ENCODE measurements at regions not wholly inside any gene's neighbourhood (a gene's known extent, or its start where the extent isn't known, plus 50 kb on each side); places are given as distances from the start of the nearest gene placed in this dataset.

DNA sequence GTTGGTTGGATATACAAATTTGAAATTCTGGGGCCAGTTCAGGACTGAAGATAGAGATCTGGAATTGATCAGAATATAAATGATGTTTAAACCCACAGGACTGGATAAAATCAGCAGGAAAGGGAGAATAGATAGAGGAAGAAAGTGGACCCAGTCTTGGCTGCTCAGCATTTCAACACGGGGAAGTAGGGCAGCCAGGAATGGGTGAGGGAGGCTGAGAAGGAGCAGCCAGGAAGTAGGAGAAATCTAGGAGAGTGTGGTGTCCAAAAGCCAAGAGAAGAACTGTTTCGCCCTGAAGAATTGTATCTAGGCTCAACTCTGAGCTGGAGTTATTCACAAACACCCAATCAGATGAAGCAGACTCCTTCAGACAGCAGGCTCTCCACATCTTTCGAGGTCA is 197.9 kb downstream of the CDCA7 start (continued):
- TF ChIP-seq, protein P1, sequence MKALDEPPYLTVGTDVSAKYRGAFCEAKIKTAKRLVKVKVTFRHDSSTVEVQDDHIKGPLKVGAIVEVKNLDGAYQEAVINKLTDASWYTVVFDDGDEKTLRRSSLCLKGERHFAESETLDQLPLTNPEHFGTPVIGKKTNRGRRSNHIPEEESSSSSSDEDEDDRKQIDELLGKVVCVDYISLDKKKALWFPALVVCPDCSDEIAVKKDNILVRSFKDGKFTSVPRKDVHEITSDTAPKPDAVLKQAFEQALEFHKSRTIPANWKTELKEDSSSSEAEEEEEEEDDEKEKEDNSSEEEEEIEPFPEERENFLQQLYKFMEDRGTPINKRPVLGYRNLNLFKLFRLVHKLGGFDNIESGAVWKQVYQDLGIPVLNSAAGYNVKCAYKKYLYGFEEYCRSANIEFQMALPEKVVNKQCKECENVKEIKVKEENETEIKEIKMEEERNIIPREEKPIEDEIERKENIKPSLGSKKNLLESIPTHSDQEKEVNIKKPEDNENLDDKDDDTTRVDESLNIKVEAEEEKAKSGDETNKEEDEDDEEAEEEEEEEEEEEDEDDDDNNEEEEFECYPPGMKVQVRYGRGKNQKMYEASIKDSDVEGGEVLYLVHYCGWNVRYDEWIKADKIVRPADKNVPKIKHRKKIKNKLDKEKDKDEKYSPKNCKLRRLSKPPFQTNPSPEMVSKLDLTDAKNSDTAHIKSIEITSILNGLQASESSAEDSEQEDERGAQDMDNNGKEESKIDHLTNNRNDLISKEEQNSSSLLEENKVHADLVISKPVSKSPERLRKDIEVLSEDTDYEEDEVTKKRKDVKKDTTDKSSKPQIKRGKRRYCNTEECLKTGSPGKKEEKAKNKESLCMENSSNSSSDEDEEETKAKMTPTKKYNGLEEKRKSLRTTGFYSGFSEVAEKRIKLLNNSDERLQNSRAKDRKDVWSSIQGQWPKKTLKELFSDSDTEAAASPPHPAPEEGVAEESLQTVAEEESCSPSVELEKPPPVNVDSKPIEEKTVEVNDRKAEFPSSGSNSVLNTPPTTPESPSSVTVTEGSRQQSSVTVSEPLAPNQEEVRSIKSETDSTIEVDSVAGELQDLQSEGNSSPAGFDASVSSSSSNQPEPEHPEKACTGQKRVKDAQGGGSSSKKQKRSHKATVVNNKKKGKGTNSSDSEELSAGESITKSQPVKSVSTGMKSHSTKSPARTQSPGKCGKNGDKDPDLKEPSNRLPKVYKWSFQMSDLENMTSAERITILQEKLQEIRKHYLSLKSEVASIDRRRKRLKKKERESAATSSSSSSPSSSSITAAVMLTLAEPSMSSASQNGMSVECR (CRISPR knock-in tag; IDR thresholded peaks at IDR 0.05; ENCODE audit: borderline replicate concordance), result no peak

DNA sequence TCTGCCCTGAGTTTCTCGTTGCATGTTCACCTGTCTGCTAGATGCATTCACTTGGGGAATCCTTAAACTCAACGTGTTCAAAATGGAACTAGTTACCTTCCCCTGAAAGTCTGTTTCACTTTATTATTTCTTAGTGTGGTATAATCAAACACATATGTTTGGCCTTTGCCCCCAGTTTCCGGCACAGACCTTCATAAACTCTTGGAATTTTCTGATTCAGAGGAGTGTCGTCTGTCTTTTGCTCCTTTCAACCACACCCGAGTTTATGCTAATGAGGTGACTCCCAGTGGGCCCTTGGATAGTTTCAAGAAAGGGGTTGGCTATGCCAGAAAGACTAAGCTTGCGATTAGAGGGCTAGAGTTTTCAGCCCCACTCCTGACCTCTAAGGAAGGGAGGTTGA is 198.9 kb downstream of the CDCA7 start:
- ChIA-PET CTCF (no interaction called here), POLR2A (no interaction called here)
- no peak for DNase-seq (ENCODE audit: low spot score)
- H3K27ac Mint-ChIP-seq, result no peak overlapping the region
- H3K4me3 Mint-ChIP-seq, result no peak overlapping the region
- no peak for ATAC-seq
- peaks cover 30% of the 10 kb centered on the region for H3K9me3 Mint-ChIP-seq
- peaks cover 23% of the 10 kb centered on the region for H3K4me1 Mint-ChIP-seq
- no peaks in the 10 kb centered on the region for H3K27me3 Mint-ChIP-seq (ENCODE audit: low read depth)
- no peak for TF ChIP-seq SMAD4 (CRISPR knock-in tag; IDR thresholded peaks at IDR 0.05)
- TF ChIP-seq FOXP1 (CRISPR knock-in tag; IDR thresholded peaks at IDR 0.05; ENCODE audit: borderline replicate concordance), result no peak
- TF ChIP-seq, protein P2, sequence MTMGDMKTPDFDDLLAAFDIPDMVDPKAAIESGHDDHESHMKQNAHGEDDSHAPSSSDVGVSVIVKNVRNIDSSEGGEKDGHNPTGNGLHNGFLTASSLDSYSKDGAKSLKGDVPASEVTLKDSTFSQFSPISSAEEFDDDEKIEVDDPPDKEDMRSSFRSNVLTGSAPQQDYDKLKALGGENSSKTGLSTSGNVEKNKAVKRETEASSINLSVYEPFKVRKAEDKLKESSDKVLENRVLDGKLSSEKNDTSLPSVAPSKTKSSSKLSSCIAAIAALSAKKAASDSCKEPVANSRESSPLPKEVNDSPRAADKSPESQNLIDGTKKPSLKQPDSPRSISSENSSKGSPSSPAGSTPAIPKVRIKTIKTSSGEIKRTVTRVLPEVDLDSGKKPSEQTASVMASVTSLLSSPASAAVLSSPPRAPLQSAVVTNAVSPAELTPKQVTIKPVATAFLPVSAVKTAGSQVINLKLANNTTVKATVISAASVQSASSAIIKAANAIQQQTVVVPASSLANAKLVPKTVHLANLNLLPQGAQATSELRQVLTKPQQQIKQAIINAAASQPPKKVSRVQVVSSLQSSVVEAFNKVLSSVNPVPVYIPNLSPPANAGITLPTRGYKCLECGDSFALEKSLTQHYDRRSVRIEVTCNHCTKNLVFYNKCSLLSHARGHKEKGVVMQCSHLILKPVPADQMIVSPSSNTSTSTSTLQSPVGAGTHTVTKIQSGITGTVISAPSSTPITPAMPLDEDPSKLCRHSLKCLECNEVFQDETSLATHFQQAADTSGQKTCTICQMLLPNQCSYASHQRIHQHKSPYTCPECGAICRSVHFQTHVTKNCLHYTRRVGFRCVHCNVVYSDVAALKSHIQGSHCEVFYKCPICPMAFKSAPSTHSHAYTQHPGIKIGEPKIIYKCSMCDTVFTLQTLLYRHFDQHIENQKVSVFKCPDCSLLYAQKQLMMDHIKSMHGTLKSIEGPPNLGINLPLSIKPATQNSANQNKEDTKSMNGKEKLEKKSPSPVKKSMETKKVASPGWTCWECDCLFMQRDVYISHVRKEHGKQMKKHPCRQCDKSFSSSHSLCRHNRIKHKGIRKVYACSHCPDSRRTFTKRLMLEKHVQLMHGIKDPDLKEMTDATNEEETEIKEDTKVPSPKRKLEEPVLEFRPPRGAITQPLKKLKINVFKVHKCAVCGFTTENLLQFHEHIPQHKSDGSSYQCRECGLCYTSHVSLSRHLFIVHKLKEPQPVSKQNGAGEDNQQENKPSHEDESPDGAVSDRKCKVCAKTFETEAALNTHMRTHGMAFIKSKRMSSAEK (CRISPR knock-in tag; IDR thresholded peaks at IDR 0.05; ENCODE audit: borderline replicate concordance), result no peak
- peaks cover 14% of the 10 kb centered on the region for H3K36me3 Mint-ChIP-seq

DNA sequence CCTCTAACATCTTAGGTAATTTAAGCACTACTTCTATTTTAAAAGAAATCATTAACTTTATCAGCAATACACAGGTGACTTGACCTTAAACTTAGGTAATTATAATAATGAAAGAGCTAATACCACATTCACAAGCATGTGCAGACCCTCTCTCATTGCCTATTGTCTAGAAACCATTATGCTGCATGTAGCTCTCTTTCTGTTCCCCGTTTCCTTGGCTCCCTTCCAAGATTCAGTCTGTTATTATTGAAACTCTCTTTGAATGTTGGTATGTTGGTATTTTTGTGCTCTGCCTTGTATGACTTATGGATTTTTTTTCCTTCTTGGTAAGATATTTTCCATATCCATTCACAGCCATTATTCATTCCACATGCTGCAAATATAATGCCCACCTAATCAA is 201.2 kb downstream of the CDCA7 start:
- no peak for ATAC-seq
- H3K36me3 Mint-ChIP-seq, result peaks cover 12% of the 10 kb centered on the region
- peaks cover 28% of the 10 kb centered on the region for H3K4me1 Mint-ChIP-seq
- DNase-seq (ENCODE audit: low spot score), result no peak
- ChIA-PET CTCF (interaction anchor here (2.4 kb wide), 1 partner anchor 12 kb away, joined by 8 read pairs; no protein-coding TSS in a partner anchor), POLR2A (no interaction called here)
- no peaks in the 10 kb centered on the region for H3K27me3 Mint-ChIP-seq (ENCODE audit: low read depth)
- H3K4me3 Mint-ChIP-seq, result no peak overlapping the region
- H3K27ac Mint-ChIP-seq, result no peak overlapping the region
- peaks cover 21% of the 10 kb centered on the region for H3K9me3 Mint-ChIP-seq
- TF ChIP-seq ZNF219 (CRISPR knock-in tag; IDR thresholded peaks at IDR 0.05; ENCODE audit: borderline replicate concordance) (no peak), ZNF671 (CRISPR knock-in tag; IDR thresholded peaks at IDR 0.05) (no peak), OVOL2 (CRISPR knock-in tag; IDR thresholded peaks at IDR 0.05; ENCODE audit: borderline replicate concordance) (no peak), SMAD3 (CRISPR knock-in tag; IDR thresholded peaks at IDR 0.05; ENCODE audit: borderline replicate concordance) (no peak), ZNF317 (CRISPR knock-in tag; IDR thresholded peaks at IDR 0.05; ENCODE audit: borderline replicate concordance, low read depth) (no peak), JAZF1 (CRISPR knock-in tag; IDR thresholded peaks at IDR 0.05) (no peak)
- TF ChIP-seq, protein P3, sequence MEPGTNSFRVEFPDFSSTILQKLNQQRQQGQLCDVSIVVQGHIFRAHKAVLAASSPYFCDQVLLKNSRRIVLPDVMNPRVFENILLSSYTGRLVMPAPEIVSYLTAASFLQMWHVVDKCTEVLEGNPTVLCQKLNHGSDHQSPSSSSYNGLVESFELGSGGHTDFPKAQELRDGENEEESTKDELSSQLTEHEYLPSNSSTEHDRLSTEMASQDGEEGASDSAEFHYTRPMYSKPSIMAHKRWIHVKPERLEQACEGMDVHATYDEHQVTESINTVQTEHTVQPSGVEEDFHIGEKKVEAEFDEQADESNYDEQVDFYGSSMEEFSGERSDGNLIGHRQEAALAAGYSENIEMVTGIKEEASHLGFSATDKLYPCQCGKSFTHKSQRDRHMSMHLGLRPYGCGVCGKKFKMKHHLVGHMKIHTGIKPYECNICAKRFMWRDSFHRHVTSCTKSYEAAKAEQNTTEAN (CRISPR knock-in tag; IDR thresholded peaks at IDR 0.05), result no peak
- TF ChIP-seq, protein P4, sequence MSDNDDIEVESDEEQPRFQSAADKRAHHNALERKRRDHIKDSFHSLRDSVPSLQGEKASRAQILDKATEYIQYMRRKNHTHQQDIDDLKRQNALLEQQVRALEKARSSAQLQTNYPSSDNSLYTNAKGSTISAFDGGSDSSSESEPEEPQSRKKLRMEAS (CRISPR knock-in tag; IDR thresholded peaks at IDR 0.05), result no peak
- TF ChIP-seq, protein P5, sequence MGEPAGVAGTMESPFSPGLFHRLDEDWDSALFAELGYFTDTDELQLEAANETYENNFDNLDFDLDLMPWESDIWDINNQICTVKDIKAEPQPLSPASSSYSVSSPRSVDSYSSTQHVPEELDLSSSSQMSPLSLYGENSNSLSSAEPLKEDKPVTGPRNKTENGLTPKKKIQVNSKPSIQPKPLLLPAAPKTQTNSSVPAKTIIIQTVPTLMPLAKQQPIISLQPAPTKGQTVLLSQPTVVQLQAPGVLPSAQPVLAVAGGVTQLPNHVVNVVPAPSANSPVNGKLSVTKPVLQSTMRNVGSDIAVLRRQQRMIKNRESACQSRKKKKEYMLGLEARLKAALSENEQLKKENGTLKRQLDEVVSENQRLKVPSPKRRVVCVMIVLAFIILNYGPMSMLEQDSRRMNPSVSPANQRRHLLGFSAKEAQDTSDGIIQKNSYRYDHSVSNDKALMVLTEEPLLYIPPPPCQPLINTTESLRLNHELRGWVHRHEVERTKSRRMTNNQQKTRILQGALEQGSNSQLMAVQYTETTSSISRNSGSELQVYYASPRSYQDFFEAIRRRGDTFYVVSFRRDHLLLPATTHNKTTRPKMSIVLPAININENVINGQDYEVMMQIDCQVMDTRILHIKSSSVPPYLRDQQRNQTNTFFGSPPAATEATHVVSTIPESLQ (CRISPR knock-in tag; IDR thresholded peaks at IDR 0.05), result no peak
- TF ChIP-seq, protein P6, sequence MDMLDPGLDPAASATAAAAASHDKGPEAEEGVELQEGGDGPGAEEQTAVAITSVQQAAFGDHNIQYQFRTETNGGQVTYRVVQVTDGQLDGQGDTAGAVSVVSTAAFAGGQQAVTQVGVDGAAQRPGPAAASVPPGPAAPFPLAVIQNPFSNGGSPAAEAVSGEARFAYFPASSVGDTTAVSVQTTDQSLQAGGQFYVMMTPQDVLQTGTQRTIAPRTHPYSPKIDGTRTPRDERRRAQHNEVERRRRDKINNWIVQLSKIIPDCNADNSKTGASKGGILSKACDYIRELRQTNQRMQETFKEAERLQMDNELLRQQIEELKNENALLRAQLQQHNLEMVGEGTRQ (CRISPR knock-in tag; IDR thresholded peaks at IDR 0.05), result no peak
- TF ChIP-seq, protein P7, sequence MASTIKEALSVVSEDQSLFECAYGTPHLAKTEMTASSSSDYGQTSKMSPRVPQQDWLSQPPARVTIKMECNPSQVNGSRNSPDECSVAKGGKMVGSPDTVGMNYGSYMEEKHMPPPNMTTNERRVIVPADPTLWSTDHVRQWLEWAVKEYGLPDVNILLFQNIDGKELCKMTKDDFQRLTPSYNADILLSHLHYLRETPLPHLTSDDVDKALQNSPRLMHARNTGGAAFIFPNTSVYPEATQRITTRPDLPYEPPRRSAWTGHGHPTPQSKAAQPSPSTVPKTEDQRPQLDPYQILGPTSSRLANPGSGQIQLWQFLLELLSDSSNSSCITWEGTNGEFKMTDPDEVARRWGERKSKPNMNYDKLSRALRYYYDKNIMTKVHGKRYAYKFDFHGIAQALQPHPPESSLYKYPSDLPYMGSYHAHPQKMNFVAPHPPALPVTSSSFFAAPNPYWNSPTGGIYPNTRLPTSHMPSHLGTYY (CRISPR knock-in tag; IDR thresholded peaks at IDR 0.05), result no peak
- TF ChIP-seq, protein P8, sequence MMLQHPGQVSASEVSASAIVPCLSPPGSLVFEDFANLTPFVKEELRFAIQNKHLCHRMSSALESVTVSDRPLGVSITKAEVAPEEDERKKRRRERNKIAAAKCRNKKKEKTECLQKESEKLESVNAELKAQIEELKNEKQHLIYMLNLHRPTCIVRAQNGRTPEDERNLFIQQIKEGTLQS (CRISPR knock-in tag; conservative IDR thresholded peaks at IDR 0.05), result no peak
- TF ChIP-seq, protein P9, sequence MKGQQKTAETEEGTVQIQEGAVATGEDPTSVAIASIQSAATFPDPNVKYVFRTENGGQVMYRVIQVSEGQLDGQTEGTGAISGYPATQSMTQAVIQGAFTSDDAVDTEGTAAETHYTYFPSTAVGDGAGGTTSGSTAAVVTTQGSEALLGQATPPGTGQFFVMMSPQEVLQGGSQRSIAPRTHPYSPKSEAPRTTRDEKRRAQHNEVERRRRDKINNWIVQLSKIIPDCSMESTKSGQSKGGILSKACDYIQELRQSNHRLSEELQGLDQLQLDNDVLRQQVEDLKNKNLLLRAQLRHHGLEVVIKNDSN (CRISPR knock-in tag; IDR thresholded peaks at IDR 0.05), result no peak

Data from WTC11 (cell line).